ENCODE measurements at regions not wholly inside any gene's neighbourhood (a gene's known extent, or its start where the extent isn't known, plus 50 kb on each side); places are given as distances from the start of the nearest gene placed in this dataset.
"Not testable (repeated sequence)": the region's sequence is repeated elsewhere in the genome, so short reads cannot be mapped to it uniquely, and the experiment has no call there.

DNA sequence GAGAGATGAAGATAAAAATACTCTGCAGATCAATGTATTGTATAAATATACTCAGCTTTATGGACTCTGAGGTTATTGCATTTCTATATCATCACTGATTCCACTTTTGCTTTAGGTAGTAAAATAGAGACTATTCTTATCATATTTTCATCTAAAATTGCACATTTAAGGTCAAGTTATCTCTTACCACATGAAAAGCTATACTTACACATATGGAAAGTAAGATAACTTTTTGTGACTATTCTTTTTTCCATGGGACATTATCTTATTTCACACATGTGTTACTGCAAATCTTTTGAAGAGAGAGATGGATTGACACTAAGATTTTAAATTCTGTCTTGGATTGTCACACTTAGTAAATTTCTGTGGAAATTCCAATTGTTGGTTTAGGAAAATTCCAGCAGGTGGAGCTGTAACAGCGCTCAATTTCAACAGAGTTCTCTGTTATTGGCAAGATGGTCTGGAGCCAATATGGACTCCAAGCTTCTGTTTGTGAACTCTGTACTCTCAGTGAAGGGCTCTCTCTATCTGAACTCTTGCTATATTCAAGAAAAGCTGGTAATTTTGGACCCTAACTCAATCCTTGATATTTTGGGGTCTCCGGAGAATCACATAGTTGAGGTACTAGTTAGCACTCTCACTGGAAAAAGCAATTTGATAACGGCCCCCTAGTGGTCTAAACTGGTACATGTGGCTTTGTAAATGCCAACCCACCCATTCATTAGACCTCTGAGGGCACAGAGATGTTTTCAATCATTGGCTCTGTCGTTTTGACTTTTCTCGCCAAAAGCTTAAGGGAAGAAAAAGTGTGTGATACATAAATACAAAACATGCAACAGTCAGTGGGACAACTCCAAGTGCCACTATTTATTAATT is 429.7 kb downstream of the ETS1 start:
- Mint-ChIP-seq H3K36me3 (no peaks in the 10 kb centered on the region), H3K27ac (peak overlapping the region in 1 of 2 donors; percentile 30), H3K4me1 (ENCODE audit: low read depth in 2 of 2) (peaks cover 0 to 5% of the 10 kb centered on the region in 2 donors), H3K27me3 (no peaks in the 10 kb centered on the region), H3K4me3 (peak overlapping the region; percentile 63), H3K9me3 (no peaks in the 10 kb centered on the region)
- DNase-seq (ENCODE audit: low spot score) (peak; percentile 68), ATAC-seq (peak; percentile 77 to 79)

DNA sequence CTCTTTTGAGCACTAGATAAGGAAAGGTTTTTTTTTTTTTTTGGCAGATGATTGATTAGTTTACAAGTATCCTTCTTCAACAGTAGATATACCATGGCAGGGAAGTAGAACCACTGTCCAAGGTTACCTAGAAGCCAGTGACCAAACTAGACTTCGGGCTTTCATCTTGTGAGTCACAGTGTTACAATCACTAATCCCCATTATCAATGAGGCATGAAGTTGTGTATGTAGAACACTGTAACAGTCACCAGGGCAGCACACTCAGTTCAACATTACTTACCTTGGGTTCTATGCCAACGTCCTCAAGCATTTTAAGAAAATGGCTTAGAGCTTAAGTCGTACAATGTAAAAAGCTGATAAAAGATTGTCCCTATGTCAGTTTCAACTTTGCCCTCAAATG is 430.9 kb downstream of the ETS1 start:
- Mint-ChIP-seq H3K9me3 (no peaks in the 10 kb centered on the region), H3K4me3 (no peak overlapping the region), H3K27me3 (no peaks in the 10 kb centered on the region), H3K36me3 (no peaks in the 10 kb centered on the region), H3K27ac (no peak overlapping the region), H3K4me1 (ENCODE audit: low read depth in 2 of 2) (peaks cover 0 to 5% of the 10 kb centered on the region in 2 donors)
- DNase-seq (ENCODE audit: low spot score) (no peak), ATAC-seq (no peak)

DNA sequence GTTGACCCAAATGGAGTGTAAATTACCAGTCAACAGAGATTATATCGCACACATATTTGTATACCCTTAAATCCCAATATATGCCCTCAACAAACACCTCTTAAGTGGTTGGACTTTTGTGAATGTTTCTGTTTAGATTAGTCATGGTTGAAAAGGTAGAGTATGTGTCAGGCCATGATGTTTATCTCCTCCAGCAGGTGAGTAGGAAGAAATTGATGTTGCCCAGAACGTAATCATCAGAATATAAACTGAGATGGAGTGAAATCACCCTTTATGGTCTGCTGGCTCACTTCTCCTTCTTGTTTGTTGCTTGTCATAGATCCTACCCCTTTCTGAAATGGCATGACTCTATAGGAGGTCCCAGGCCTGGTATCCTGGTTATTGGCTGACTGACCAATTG is 431.8 kb downstream of the ETS1 start:
- Mint-ChIP-seq H3K36me3 (no peaks in the 10 kb centered on the region), H3K27me3 (no peaks in the 10 kb centered on the region), H3K9me3 (no peaks in the 10 kb centered on the region), H3K27ac (no peak overlapping the region), H3K4me3 (no peak overlapping the region), H3K4me1 (ENCODE audit: low read depth in 2 of 2) (peaks cover 0 to 5% of the 10 kb centered on the region in 2 donors)
- ATAC-seq = no peak
- no peak for DNase-seq (ENCODE audit: low spot score)

DNA sequence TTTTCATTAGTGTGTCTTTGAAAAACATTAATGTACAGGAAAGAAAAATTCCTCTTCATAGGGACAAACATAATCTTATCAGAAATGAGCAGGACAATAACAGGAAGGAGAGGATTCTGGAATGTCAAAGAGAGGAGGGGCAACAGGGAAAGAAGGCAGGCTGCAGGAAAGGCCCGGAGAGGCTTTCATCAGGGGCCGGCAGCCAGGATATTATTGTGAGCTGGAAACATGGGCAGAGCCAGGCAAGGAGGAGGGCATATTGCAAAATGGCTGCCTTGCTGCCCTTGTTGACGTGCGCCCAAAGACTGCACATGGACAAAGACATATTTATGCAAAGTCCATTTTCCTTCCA is 433.7 kb downstream of the ETS1 start:
- peaks cover 0 to 5% of the 10 kb centered on the region in 2 donors for H3K4me1 Mint-ChIP-seq (ENCODE audit: low read depth in 2 of 2)
- no peaks in the 10 kb centered on the region for H3K36me3 Mint-ChIP-seq
- no peak for DNase-seq (ENCODE audit: low spot score)
- ATAC-seq = no peak
- no peaks in the 10 kb centered on the region for H3K27me3 Mint-ChIP-seq
- H3K27ac Mint-ChIP-seq = no peak overlapping the region
- no peaks in the 10 kb centered on the region for H3K9me3 Mint-ChIP-seq
- H3K4me3 Mint-ChIP-seq = no peak overlapping the region

DNA sequence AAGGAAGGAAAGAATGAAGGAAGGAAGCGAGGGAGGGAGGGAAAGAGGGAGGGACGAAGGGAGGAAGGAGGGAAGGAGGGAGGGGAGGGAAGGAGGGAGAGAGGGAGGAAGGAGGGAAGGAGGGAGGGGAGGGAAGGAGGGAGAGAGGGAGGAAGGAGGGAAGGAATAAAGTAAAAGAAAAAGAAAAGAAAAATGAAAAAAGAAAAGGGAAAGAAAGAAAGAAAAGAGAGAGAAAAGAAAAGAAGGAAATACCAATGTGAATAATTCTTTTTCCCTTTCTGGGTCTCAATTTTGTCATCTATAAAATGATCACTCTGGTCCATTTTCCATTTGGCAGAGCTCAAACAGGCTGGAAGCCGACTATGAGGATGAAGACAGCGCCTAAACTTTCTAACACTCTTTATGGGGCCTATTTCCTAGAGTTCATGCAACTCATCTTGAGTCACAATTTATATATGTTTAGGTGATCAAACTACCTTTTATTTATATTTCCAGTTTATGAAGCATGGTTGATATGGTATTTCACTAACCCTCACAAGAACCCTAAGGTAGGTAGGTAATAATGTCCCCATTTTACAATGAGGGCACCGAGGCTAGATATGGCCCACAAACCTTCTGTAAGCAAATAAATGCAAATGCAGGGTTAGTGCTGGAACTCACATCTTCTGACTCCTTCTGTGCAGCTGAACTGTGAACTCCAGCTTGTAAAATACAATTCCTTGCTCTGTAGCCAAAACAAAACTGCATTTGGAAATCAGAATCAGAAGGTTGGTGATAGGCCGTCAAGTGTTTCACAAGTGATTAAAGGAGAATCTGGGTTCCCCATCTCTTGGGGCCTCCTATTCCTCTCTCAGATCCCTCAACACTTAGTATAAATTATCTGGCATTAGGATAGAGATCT is 434.3 kb downstream of the ETS1 start:
- ATAC-seq (no peak), DNase-seq (ENCODE audit: low spot score) (no peak)
- peaks cover 0 to 5% of the 10 kb centered on the region in 2 donors for H3K4me1 Mint-ChIP-seq (ENCODE audit: low read depth in 2 of 2)
- no peaks in the 10 kb centered on the region for H3K9me3 Mint-ChIP-seq
- no peaks in the 10 kb centered on the region for H3K27me3 Mint-ChIP-seq
- no peak overlapping the region for H3K4me3 Mint-ChIP-seq
- H3K36me3 Mint-ChIP-seq = no peaks in the 10 kb centered on the region
- H3K27ac Mint-ChIP-seq = no peak overlapping the region

DNA sequence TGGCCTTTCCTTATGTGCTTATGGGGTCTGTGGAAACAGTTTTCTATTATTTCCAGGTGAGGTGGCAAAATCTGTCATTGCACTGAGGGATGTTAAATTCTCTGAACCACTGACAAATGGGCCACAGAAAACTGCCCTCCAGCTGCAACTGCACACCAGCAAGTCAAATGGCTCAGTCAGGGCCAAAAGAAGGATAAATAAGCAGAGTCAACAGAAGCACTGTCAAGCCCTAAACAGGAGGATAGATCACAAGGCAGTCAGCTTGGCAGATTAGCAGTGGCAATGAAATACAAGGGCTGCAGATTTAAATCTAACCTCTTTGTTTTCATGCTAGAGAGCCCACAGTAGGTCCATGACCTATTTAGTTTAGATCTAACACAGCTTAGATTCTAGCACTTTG is 435.6 kb downstream of the ETS1 start:
- Mint-ChIP-seq H3K27me3 (no peaks in the 10 kb centered on the region), H3K27ac (no peak overlapping the region), H3K9me3 (no peaks in the 10 kb centered on the region), H3K4me1 (ENCODE audit: low read depth in 2 of 2) (no peaks in the 10 kb centered on the region), H3K36me3 (no peaks in the 10 kb centered on the region), H3K4me3 (no peak overlapping the region)
- no peak for ATAC-seq
- DNase-seq (ENCODE audit: low spot score) = no peak

DNA sequence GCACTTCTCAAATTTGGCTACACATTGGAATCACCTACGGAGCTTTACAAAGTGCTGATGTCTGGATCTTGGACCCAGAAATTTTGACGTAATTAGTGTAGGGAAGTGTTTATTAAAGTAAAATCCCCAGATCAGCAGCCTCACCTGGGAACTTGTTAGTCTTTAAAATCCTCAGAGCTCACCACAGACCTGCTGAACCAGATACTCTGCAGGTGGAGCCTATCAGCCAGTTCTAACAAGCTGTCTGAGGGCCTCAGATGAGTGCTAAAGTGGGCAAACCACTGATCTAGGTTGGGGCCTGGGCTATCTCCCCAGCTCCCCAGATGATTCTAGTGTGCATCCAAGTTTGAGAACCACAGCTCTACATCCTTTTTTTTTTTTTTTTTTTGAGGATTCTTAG is 436.0 kb downstream of the ETS1 start:
- no peaks in the 10 kb centered on the region for H3K36me3 Mint-ChIP-seq

DNA sequence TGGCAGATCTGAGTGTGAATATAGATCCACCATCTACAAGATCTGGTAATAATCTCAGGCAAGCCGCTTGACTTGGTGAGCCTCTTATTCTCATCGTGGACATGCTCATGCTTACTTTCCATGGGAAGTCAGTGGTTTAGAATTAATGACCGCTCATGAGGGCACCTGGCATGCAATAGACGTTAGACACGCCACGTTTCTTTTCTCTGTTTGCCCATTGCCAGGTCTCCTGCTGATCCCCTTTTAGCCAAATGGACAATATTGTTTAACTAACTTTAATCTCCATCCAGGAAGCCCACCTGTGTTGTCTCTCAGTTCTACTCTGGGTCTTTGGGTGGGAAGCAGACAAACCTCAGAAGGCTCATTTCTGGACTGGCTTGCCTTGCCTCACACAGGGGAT is 439.1 kb downstream of the ETS1 start:
- DNase-seq (ENCODE audit: low spot score) (no peak), ATAC-seq (no peak)
- Mint-ChIP-seq H3K27ac (no peak overlapping the region), H3K4me1 (ENCODE audit: low read depth in 2 of 2) (no peaks in the 10 kb centered on the region), H3K36me3 (no peaks in the 10 kb centered on the region), H3K4me3 (no peak overlapping the region), H3K27me3 (no peaks in the 10 kb centered on the region), H3K9me3 (no peaks in the 10 kb centered on the region)

More for the DNA sequence above, 436.0 kb downstream of the ETS1 start:
- H3K4me1 Mint-ChIP-seq (ENCODE audit: low read depth in 2 of 2) = no peaks in the 10 kb centered on the region
- no peak overlapping the region for H3K27ac Mint-ChIP-seq
- no peak overlapping the region for H3K4me3 Mint-ChIP-seq
- ATAC-seq (no peak), DNase-seq (ENCODE audit: low spot score) (no peak)
- H3K9me3 Mint-ChIP-seq = no peaks in the 10 kb centered on the region
- H3K27me3 Mint-ChIP-seq = no peaks in the 10 kb centered on the region

DNA sequence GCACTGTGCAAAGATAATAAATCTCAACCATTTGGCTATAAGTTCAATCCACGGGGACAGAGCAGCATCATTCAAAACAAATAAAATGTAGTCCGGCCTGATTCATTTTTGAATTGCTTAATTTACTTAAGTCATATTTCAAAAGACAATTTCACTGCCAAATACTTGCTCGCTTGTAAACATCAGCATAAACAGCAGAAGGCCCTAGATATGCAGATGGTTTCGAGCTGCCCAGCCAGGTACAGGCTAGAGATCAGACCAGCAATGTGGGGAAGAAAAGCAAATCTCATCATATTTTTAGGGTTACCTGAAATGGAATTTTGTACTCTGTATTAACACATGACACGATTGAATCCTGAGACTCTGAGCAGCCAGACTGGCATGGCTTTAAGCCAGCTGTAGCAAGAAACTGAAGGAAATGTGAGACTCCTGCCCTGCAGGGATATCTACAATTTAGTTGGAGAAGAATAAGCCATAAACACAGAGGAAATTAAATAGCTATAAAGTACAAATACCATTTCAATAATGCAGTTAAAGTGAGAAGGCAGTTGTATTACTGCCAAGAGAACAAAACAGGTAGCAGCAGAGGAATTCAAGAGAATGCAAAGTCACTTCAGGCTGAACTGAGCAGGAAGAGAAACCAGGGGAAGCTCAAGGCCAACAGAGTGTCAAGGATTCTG is 440.3 kb downstream of the ETS1 start:
- H3K27ac Mint-ChIP-seq = no peak overlapping the region
- no peak for ATAC-seq

DNA sequence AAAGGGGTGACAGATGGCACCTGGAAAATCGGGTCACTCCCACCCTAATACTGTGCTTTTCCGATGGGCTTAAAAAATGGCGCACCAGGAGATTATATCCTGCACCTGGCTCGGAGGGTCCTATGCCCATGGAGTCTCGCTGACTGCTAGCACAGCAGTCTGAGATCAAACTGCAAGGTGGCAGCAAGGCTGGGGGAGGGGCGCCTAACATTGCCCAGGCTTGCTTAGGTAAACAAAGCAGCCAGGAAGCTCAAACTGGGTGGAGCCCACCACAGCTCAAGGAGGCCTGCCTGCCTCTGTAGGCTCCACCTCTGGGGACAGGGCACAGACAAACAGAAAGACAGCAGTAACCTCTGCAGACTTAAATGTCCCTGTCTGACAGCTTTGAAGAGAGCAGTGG is 447.1 kb downstream of the ETS1 start:
- H3K27me3 Mint-ChIP-seq; H3K4me3 Mint-ChIP-seq; H3K4me1 Mint-ChIP-seq (ENCODE audit: low read depth in 2 of 2); H3K27ac Mint-ChIP-seq; H3K9me3 Mint-ChIP-seq; DNase-seq (ENCODE audit: low spot score); ATAC-seq: not testable (repeated sequence)
- H3K36me3 Mint-ChIP-seq = peaks cover 13% of the 10 kb centered on the region

More for the DNA sequence above, 440.3 kb downstream of the ETS1 start:
- Mint-ChIP-seq H3K4me1 (ENCODE audit: low read depth in 2 of 2) (no peaks in the 10 kb centered on the region), H3K4me3 (no peak overlapping the region), H3K27me3 (no peaks in the 10 kb centered on the region), H3K36me3 (peaks cover 5% of the 10 kb centered on the region), H3K9me3 (no peaks in the 10 kb centered on the region)
- no peak for DNase-seq (ENCODE audit: low spot score)

DNA sequence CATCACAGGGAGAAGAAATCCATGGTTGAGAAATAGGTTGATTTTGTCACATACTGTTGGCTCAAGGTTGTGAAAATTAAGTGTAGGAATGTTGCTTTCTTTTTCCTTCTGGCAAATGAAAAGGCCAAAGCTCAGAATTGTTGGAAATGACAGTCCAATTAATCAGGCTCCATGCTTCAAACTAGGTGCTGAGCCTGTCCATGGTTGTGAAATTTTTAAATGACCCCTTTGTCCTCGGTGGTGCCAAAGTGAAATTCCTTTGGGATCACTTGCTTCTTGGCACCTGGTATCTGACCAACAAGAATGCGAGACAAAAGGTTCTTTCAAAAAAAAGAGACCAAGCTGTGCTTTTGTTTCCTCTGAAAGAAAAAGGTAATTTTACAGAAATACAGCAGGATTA is 451.9 kb downstream of the ETS1 start:
- Mint-ChIP-seq H3K27ac (no peak overlapping the region), H3K4me3 (no peak overlapping the region), H3K27me3 (no peaks in the 10 kb centered on the region), H3K36me3 (peaks cover 6% of the 10 kb centered on the region), H3K9me3 (peaks cover 5% of the 10 kb centered on the region), H3K4me1 (ENCODE audit: low read depth in 2 of 2) (peaks cover 6% of the 10 kb centered on the region in 2 donors)
- ATAC-seq (no peak), DNase-seq (ENCODE audit: low spot score) (no peak)

DNA sequence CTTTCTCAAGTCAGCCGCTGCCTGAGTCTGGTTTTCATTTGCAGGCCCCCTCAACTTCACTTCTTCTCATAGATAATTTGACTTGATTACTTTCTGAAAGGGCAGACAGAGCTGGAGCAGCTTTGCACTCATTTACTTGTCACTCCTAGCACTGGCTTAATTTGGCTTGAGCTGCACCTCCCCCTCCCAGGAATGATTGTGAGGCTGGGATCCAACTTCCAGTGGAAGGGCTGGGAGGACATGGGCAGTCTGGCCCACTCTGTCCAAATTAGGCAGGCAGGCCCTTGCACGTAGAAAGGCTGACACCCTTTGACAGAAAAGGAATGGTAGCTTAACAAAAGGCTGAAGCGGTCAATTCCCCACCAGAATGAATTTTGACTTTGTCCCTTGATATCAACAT is 453.9 kb downstream of the ETS1 start:
- Mint-ChIP-seq H3K4me1 (ENCODE audit: low read depth in 2 of 2) (no peaks in the 10 kb centered on the region), H3K27me3 (no peaks in the 10 kb centered on the region), H3K36me3 (no peaks in the 10 kb centered on the region), H3K27ac (no peak overlapping the region), H3K9me3 (no peaks in the 10 kb centered on the region), H3K4me3 (no peak overlapping the region)
- no peak for ATAC-seq
- DNase-seq (ENCODE audit: low spot score) = no peak

DNA sequence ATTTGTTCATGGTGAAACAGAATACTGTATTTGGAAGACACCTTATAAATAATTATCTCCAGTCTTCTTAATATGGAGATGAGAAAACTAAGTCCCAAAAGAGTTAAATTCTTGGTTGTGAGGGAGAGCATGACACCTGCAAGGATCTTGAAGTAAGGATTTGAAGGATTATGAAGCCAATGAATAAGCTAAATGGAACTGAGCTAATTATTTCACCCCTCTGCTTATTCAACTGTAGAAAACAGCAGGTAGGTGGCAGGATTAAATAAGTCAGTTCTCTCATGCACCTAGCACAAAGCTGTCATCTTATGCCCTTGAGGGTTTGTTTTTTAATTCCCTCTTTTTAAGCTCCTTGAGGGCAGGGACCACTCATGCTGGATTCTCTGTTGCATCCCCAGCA is 457.3 kb downstream of the ETS1 start:
- H3K27me3 Mint-ChIP-seq = no peaks in the 10 kb centered on the region
- ATAC-seq = no peak

DNA sequence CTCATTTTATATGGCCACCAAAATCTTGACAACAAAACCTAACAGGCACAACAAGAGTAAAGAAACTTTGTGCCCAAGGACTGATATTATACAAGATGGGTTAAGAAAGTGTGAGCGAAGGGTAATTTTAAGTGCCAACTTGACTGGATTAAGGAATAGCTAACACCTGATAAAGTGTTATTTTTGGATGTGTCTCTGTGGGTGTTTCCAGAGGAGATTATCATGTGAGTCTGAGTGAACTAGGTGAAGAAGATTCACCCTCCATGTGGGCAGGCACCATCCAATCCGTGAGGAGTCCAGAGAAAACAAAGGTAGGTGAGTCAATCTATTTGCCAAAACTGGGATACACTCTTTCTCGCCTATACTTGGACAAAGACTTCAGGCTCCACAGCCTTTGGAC is 461.6 kb downstream of the ETS1 start:
- ATAC-seq = no peak
- DNase-seq (ENCODE audit: low spot score) = no peak
- no peak overlapping the region for H3K4me3 Mint-ChIP-seq

More for the DNA sequence above, 457.3 kb downstream of the ETS1 start:
- no peak for DNase-seq (ENCODE audit: low spot score)
- Mint-ChIP-seq H3K36me3 (no peaks in the 10 kb centered on the region), H3K27ac (no peak overlapping the region), H3K4me1 (ENCODE audit: low read depth in 2 of 2) (no peaks in the 10 kb centered on the region), H3K4me3 (no peak overlapping the region), H3K9me3 (no peaks in the 10 kb centered on the region)

More for the DNA sequence above, 461.6 kb downstream of the ETS1 start:
- Mint-ChIP-seq H3K27ac (no peak overlapping the region), H3K27me3 (no peaks in the 10 kb centered on the region), H3K36me3 (no peaks in the 10 kb centered on the region), H3K9me3 (no peaks in the 10 kb centered on the region), H3K4me1 (ENCODE audit: low read depth in 2 of 2) (no peaks in the 10 kb centered on the region)
